SK-N-MC (cell line): ENCODE measurements at regions not wholly inside any gene's neighbourhood (a gene's known extent, or its start where the extent isn't known, plus 50 kb on each side); places are given as distances from the start of the nearest gene placed in this dataset.
"Not testable (repeated sequence)": the region's sequence is repeated elsewhere in the genome, so short reads cannot be mapped to it uniquely, and the experiment has no call there.

Experiments
- DNase-seq: peaks from one replicate; pipeline ENCODE4 v3.0.0-alpha.2; 2011; ENCODE audit warnings: low read depth, low spot score
- H3K27ac ChIP-seq: fragments of 200-600 bp; sonication (generic); 2 replicates; pipeline ENCODE4 v1.5.1; 2016; ENCODE audit warnings: mixed run types
- H3K36me3 ChIP-seq: fragments of 200-600 bp; sonication (generic); 2 replicates; pipeline ENCODE4 v1.6.1; 2017; ENCODE audit warnings: antibody characterized with exemption, low read length, mixed read lengths; ENCODE audit not compliant: insufficient read depth
- H3K4me3 ChIP-seq: fragments of 200-600 bp; sonication (generic); 2 replicates; pipeline ENCODE4 v1.5.1; 2016
- H3K9ac ChIP-seq: fragments of 200-600 bp; sonication (generic); 2 replicates; pipeline ENCODE4 v1.8.0; 2017; ENCODE audit warnings: mixed run types, mixed read lengths; ENCODE audit not compliant: insufficient read length
- H3K9me3 ChIP-seq: fragments of 200-600 bp; sonication (generic); 2 replicates; pipeline ENCODE4 v1.6.1; 2017; ENCODE audit warnings: low read depth, mild to moderate bottlenecking, antibody characterized with exemption, low read length, moderate library complexity, mixed read lengths
- EZH2 ChIP-seq: fragments of 200-600 bp; sonication (generic); IDR thresholded peaks from one replicate; pipeline ENCODE4 v1.6.1; 2017; ENCODE audit warnings: antibody characterized with exemption
- FOXP2 ChIP-seq: optimal IDR thresholded peaks from 2 replicates; pipeline ENCODE3; 2011; ENCODE audit warnings: mild to moderate bottlenecking, moderate library complexity; ENCODE audit not compliant: insufficient read depth; ENCODE audit errors: extremely low read length, control extremely low read depth
- POLR2AphosphoS5 ChIP-seq: IDR thresholded peaks from 2 replicates; pipeline ENCODE4 v1.6.1; 2012; ENCODE audit warnings: mild to moderate bottlenecking, low read depth, low read length, borderline replicate concordance

DNA sequence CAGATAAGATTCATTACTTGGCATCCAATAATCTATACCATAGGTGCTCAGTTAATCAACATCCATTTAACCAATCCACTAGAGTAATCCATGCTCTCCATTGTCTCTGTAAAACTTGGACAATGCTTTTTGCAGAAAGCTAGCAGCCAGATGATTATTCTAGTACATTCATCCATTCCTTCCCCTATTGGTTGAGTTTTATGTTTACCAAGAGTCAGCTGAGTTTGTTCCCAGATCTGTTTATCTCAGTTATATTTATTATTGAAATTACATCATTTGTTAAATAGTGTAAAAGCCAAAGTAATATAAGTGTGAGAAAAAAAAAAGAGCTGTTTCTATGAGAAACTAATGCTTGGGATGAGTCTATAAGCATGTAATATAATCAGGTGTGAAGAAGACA, 63.3 kb upstream of the TMC1 start:
- no peak for DNase-seq
- H3K27ac ChIP-seq: no peak overlapping the region
- H3K4me3 ChIP-seq: no peak overlapping the region
- H3K36me3 ChIP-seq: no peaks in the 10 kb centered on the region
- TF ChIP-seq EZH2 (no peak), FOXP2 (no peak), POLR2AphosphoS5 (no peak)
- H3K9me3 ChIP-seq: no peaks in the 10 kb centered on the region
- no peak overlapping the region for H3K9ac ChIP-seq

DNA sequence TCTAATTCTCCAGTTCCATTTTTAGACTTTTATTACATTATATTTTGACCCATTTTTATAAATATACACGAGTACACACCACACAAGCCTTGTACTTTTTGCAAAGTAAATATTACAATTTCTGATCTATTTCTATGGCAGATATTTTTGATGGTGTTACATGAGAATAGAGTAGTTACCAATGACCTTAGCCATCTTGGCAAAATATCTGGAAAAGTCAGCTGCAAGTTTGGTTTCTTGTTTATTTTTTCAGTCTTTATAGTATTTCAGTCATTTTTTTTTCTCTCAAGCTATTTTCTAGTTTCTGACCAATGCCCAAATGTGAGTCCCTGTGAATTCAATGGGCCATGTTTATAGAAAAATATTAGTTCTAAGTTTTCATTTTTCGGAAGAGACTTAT, 64.0 kb upstream of the TMC1 start:
- no peaks in the 10 kb centered on the region for H3K36me3 ChIP-seq

DNA sequence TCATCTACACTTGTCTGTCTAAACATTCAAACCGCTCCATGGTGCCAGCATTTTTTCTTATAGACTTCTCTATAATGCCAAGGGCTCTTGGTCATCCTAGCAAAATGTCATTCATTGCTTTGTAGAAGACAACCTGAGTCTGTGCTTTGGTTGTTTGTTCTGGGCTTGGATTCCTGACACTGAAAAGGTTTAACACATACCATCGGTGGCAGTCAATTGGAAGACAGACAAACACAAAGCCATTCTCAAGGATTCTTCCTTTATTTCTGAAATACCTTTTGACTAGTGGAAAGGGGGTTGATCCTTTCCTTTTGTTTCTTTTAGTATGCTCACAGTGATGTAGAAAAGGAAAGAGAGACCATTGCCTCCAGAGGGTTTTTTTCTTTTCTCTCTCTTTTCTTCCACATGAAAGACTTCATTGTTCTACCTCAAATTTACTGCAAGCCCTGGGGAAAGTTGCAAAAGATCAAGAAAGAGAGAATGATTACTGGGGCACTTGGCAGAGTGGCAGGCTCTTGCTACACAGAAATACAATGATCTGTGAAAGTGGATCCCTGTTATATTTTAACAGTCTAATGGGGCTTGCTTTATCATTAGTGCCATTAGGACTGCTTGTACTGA, 66.4 kb upstream of the TMC1 start:
- no peak for DNase-seq
- no peak overlapping the region for H3K4me3 ChIP-seq
- H3K9ac ChIP-seq: no peak overlapping the region
- no peaks in the 10 kb centered on the region for H3K36me3 ChIP-seq
- TF ChIP-seq POLR2AphosphoS5: no peak
- TF ChIP-seq EZH2: no peak
- TF ChIP-seq FOXP2: no peak
- H3K27ac ChIP-seq: no peak overlapping the region
- no peaks in the 10 kb centered on the region for H3K9me3 ChIP-seq

More for the DNA sequence above, 64.0 kb upstream of the TMC1 start:
- TF ChIP-seq POLR2AphosphoS5 (no peak), EZH2 (no peak), FOXP2 (no peak)
- DNase-seq: no peak
- no peak overlapping the region for H3K9ac ChIP-seq
- H3K4me3 ChIP-seq: no peak overlapping the region
- no peaks in the 10 kb centered on the region for H3K9me3 ChIP-seq
- H3K27ac ChIP-seq: no peak overlapping the region

DNA sequence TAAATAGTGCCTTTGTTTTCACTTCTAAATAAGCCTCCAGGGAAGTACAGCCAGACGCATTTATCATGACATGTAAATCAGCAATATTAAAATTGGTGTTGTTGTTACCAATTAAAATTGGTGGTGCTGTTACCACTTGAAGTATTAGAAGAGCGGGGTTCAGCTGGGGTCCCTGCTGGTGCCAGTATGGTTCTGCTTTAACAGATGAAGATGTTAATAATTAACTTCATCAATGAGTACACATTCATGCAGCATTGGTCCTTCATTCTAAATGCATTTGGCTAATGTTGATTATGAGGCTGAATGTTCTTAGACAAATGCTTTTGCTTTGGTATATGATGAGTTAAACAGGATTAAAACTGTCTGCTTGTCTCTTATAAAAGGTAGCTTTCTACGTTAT, 67.6 kb upstream of the TMC1 start:
- no peak overlapping the region for H3K27ac ChIP-seq
- TF ChIP-seq POLR2AphosphoS5: no peak
- no peak for TF ChIP-seq EZH2
- no peak for TF ChIP-seq FOXP2
- H3K4me3 ChIP-seq: no peak overlapping the region
- DNase-seq: no peak
- H3K36me3 ChIP-seq: no peaks in the 10 kb centered on the region
- no peak overlapping the region for H3K9ac ChIP-seq
- H3K9me3 ChIP-seq: no peaks in the 10 kb centered on the region

DNA sequence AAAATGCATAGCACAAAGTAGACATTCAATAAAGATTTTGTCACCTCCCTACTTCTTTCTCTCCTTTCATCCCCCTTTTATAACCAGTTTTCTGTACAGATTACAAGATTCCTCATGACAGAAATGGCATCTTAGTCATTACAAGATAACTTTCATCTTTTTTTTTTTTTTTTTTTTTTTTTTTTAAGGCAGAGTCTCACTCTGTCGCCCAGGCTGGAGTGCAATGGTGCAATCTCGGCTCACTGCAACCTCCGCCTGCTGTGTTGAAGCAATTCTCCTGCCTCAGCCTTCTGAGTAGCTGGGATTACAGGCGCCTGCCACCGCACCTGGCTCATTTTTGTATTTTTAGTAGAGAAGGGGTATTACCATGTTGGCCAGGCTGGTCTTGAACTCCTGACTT, 75.2 kb upstream of the TMC1 start:
- H3K9me3 ChIP-seq, H3K4me3 ChIP-seq, H3K9ac ChIP-seq, DNase-seq, H3K36me3 ChIP-seq, H3K27ac ChIP-seq: not testable (repeated sequence)

DNA sequence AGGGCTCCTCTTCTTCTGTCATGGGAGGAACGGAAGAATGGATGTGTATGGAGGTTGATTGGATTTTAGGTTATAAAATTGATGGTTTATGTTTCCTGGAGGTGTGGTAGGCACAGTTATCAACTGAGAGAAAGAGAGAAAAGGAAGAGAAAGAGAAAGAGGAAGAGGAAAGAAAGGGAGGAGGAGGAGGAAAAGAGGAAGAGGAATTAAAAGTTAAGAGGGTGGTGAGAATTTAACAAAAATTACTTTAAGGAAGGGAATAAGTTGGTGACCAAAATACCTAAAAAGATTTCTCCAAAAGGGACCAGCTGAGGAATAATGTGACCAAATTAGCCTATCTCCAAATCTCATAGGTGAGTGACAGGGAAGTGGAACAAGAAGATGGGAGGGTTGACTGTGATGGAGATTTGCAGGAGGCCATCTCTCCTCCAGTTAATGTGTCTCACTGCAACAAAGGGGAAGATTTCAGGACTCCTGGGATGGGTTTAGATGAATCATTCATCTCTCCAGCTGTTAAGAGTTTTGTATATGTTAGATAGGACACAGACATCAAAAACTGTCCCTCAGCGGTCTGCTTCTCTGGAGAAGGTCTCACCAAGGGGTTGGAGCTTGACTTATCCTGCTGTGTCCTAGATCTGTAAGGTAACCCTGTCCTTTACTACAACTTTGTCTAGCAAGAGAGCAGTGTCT, 76.0 kb upstream of the TMC1 start:
- Histone ChIP-seq H3K27ac (no peak overlapping the region), H3K4me3 (no peak overlapping the region), H3K36me3 (no peaks in the 10 kb centered on the region), H3K9ac (no peak overlapping the region), H3K9me3 (no peaks in the 10 kb centered on the region)
- TF ChIP-seq EZH2 (no peak), POLR2AphosphoS5 (no peak), FOXP2 (no peak)
- no peak for DNase-seq

DNA sequence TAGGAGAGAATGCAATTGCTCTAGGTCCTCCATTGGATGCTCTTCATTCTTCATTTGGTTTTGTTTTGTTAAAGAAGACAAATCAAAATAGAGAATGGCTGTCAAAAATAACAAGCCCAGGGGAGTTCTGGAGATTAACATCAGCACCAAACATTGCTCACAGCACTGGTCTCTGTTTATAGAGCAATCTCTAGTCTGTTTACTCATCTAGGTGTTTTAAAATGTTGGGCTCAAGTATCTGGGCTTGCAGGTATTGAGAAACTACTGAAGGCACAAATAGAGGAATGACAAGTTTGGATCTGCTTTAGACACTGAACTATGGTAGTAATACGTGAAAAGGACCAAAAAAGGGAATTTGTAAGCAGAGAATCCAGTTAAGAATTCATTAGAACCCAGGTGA, 77.0 kb upstream of the TMC1 start:
- H3K9ac ChIP-seq: no peak overlapping the region
- no peak for DNase-seq
- H3K27ac ChIP-seq: no peak overlapping the region
- TF ChIP-seq FOXP2 (no peak), POLR2AphosphoS5 (no peak), EZH2 (no peak)
- H3K4me3 ChIP-seq: no peak overlapping the region
- H3K36me3 ChIP-seq: no peaks in the 10 kb centered on the region
- H3K9me3 ChIP-seq: no peaks in the 10 kb centered on the region

DNA sequence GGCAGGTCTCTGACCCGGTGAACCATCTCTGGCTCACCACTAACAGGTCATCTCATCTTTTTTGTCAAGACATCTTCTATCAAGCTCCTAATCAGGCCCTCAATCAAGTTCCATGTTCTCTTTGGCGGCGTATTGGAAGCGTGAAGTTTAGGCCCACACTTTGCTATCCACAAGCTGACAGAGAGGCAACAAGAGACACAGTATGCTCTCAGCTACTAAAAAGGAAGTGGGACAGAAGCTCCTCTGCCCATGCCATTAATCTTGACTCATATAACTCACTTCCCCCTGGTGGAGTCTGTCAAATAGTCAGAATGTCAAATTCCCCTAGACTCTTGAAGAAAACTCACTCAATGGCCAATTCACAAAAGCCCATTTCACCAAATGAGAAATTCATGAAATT, 77.6 kb upstream of the TMC1 start:
- no peaks in the 10 kb centered on the region for H3K9me3 ChIP-seq
- H3K27ac ChIP-seq: no peak overlapping the region
- H3K4me3 ChIP-seq: no peak overlapping the region
- TF ChIP-seq FOXP2 (no peak), EZH2 (no peak), POLR2AphosphoS5 (no peak)
- H3K9ac ChIP-seq: no peak overlapping the region
- no peak for DNase-seq
- H3K36me3 ChIP-seq: no peaks in the 10 kb centered on the region

DNA sequence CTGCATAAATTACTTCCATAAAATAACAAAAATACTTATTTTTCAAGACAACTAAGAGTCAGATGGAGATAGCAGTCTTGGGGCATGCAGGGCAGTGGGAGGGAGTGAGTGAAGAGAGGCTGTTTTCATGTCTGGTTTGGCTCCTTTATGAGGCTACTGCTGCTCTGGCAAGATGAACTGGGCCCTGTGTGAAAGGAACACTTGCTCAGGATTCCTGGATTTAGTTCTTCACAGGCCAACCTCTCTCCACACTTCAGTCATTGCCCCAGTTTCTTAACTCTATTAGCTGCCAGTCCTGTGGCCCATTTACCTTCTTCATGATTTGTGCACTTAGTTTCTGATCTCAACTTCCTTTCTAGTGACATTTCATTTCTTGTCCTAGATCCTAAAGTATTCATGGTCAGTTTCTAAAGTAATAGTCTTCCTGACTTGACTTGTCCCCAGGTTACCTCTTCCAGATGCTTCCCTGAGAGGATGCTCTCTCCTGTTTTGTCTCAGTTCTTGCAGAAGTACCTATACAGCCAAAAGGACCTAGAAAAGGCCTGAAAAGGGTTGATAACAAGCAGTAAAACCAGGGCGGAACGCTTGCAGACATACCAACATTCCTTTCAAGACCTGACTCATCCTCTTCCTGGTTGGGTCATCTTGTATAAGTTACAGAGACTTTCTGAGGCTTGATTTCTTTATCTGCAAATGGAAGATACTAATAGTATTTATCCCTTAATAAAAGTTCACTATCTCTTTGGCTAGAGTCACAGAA, 77.0 kb upstream of the ZFAND5 start:
- Histone ChIP-seq H3K9ac (no peak overlapping the region), H3K4me3 (no peak overlapping the region), H3K27ac (no peak overlapping the region), H3K9me3 (no peaks in the 10 kb centered on the region), H3K36me3 (no peaks in the 10 kb centered on the region)
- TF ChIP-seq EZH2 (no peak), POLR2AphosphoS5 (no peak), FOXP2 (no peak)
- no peak for DNase-seq
